NCI-H82 (cell line): ENCODE measurements at regions not wholly inside any gene's neighbourhood (a gene's known extent, or its start where the extent isn't known, plus 50 kb on each side); places are given as distances from the start of the nearest gene placed in this dataset.
"Not testable (repeated sequence)": the region's sequence is repeated elsewhere in the genome, so short reads cannot be mapped to it uniquely, and the experiment has no call there.

Experiments
- DNase-seq: peaks from one replicate; lab custom pipeline; 2025; lab: John Stamatoyannopoulos, UW

DNA sequence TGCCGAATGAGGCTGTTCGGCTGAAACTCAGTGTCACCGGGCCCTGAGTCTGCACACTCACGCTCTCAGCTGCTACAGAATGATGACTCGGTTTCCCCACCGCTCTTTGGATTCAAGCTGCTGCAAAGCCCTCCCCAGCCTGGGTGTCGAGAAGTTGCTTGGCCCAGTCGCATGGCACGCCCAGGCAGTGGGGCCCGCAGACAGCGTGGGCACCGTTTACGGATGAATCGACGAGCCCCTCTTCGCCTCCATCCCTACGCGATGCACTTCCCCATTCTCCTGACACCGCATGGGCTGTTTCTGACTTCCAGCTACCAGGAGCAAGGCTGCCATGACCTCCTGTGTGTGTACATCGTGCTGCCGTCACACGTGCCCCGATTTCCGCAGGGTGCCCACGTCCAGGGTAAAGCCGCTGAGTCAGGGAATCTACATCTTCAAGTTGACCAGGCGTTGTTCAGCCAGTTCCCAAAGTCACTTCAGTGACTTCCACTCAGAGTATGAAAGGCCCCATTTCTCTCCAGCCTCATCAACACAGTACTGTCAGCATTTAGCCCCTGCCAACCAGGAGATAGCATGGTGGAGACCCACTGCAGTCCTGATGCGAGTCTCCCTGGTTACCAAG lies 60.3 kb upstream of the GPC1 start:
- no peak for DNase-seq

DNA sequence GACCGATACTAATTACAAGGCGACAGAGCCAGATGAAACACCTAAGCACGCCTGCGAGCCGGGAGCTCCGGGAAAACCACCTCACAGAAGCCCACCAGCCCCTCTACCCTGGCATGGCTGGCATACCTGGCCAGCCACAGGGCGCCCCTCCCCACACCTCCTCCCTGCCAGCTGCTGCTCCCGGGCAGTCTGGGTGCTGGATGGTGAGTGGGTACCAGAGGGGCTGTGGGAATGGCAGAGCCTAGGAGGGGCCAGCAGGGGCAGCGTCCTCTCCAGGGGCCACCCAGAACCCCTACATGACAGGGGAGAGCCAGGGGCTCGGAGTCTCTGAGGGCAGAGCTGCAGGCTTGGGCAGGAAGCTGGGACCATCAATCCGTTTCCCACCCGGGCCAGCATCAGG lies 58.7 kb upstream of the GPC1 start:
- no peak for DNase-seq

DNA sequence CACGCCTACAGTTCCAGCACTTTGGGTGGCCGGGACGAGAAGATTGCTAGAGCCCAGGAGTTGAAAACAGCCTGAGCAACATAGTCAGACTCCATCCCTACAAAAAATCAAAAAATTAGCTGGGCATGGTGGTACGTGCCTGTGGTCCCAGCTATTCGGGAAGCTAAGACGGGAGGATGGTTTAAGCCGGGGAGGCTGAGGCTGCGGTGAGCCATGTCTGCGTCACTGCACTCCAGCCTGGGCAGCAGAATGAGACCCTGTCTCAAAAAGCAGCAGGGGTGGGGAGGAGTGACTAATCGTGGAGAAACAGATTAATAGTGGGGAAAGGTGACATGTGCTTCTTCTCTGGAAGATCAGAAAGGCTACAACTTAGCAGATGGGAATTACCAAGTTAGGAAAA lies 58.1 kb upstream of the GPC1 start:
- DNase-seq, result no peak

DNA sequence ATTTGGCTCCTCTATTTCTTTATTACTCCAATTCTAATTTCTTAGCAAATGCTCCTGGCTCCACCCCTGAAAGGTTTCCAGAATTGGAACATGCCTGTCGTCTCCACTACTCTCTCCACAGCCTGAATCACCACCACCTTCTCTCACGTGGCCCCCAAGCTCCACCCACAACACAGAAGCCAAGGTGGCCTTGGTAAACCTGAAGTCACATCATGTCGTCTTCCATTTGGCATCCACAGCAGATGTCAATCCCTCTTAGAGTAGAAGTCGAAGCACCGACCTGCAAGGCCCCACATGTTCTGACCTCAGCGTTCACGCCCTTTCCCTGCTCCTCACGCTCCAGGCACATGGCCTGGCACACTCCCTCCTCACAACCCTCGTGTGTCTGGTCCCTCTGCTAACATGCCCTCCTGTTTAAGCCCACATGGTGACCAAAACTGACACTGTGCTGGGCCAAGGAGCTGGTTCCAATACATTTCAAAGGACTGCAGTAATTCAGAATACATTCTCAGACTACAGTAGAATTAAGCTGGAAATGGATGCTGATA lies 56.3 kb upstream of the GPC1 start:
- no peak for DNase-seq

DNA sequence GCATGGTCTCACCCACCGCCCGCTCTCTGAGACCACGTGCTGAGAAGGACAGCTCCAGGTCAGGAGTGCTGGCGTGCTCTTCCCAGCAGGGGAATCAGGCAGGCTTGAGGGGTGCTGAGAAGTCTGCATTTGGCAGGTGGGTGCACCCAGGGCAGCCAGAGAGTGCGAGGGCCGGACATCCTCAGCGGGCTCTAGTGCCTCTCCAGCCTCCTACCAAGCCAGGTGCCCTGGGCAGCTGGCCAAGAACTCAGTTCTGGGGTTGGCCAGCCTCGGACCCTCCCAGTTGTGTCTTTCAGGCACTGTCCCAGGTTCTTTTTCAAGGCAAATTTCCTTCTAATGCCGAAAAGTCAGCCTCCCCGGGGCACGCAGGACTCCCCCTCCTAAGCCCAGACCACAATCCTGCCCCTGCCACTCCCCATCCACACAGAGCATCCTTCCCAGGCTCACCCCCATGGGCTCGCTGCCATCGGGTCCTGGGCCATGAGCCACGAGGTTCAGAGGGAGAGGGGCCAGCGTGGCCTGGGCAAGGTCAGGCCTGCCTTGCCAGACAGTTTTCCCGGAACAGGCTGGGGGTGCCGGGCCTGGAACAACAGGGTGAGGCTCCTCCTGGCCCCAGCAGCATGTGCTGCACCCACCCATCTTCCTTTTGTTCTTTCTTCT lies 52.2 kb upstream of the GPC1 start:
- no peak for DNase-seq

DNA sequence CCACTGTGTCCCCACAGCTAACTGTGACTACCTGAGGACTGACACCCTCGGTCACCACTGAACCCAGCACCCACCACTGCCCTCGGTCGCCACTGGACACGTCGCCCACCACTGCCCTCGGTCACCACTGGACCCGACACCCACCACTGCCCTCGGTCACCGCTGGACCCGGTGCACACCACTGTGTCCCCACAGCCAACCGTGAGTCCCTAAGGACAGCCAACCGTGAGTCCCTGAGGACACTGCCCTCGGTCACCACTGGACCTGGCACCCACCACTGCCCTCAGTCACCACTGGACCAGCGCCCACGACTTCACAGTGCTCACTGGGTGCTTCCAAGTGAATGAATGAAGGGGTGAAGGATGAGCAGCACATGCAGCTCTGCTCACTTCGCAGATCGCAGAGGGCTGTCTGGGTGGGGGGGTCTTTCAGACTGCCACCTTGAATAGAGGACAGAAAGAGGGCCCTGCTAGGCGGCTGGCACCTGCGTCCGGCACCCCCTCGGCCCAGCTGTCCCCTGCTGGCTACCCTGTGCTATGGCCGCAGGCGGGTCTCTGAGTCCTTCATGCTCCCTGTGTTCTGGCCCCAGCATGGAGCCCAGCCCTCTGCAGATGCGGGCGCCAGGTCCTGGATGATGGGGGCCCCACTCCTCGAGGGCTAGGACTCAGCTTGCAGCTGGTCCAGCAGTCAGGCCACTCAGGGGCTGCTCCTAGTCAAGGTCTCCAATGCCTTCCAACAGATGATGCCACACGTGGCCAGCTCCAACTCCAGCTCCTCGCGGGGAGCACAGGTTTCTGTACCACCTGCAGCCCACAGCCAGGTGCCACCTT lies 51.4 kb upstream of the GPC1 start:
- no peak for DNase-seq

DNA sequence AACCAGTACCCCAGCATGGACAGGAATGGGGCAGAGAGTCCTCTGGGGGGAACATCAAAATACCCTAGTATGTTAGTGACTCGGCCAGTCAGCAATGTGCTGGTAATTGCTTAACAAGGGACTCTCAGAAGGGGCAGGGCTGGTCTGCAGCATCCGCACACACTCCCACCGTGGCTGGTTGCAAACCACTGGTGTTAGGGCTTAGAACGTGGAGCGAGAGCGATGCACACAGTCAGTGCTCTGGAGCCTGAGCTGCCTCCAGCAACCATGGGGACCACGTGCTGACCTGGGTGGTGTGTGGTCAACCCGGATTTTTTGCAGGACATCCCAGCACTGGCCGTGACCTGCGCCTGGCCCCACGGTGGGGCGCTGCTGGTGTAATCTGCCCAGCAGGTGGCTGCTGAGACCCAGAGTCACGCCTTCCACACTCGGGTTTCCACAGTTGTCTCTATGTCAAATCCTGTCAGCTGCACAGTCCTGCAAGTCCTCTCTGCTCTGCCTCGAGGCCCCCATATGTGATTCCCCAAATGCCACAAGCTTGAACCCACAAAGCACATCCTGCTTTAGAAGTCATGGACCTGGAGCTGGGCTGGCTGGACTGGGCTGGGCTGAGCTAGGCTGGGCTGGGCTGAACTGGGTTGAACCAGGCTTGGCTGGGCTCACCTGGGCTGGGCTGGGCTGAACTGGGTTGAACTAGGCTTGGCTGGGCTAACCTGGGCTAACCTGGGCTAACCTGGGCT lies 50.6 kb upstream of the GPC1 start:
- DNase-seq, result no peak

DNA sequence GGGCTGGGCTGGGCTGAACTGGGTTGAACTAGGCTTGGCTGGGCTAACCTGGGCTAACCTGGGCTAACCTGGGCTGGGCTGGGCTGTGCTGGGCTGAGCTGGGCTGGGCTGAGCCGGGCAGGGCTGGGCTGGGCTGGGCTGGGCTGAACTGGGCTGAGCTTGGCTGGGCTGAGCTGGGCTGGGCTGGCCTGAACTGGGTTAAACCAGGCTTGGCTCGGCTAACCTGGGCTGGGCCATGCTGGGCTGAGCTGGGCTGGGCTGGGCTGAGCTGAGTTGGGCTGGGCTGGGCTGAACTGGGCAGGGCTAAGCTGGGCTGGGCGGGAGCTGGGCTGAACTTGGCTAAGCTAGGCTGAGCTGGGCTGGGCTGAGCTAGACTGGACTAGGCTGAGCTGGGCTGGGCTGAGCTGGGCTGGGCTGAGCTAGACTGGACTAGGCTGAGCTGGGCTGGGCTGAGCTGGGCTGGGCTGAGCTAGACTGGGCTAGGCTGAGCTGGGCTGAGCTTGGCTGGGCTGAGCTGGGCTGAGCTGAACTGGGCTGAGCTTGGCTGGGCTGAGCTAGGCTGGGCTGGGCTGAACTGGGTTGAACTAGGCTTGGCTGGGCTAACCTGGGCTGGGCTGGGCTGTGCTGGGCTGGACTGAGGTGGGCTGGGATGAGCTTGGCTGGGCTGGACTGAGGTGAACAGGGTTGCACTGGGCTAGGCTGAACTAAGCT lies 49.9 kb upstream of the GPC1 start:
- not testable (repeated sequence) for DNase-seq
